Fibroblast of lung (primary cell): ENCODE measurements at regions not wholly inside any gene's neighbourhood (a gene's known extent, or its start where the extent isn't known, plus 50 kb on each side); places are given as distances from the start of the nearest gene placed in this dataset.
A peak's percentile ranks its signal among the peaks of the same experiment; 100 is the strongest.

ENCODE experiments used
- DNase-seq, 2 donors: peaks; one replicate each; pipeline versions ENCODE4 v3.0.0 to v3.0.0-alpha.2; 2010; ENCODE audit warnings: low read depth in 2 of 2
- H2AFZ ChIP-seq: 2 replicates; pipeline ENCODE4 v1.5.1; 2012; ENCODE audit warnings: low read length, control low read depth, inconsistent platforms
- H3K27ac ChIP-seq: 2 replicates; pipeline ENCODE4 v1.5.1; 2011; ENCODE audit warnings: low read length, control low read depth; ENCODE audit not compliant: insufficient read depth
- H3K27me3 ChIP-seq: 2 replicates; pipeline ENCODE4 v1.5.1; 2011; ENCODE audit warnings: mild to moderate bottlenecking, low read length; ENCODE audit not compliant: control insufficient read depth, insufficient read depth
- H3K36me3 ChIP-seq: 2 replicates; pipeline ENCODE4 v1.5.1; 2011; ENCODE audit warnings: low read length; ENCODE audit not compliant: control insufficient read depth, insufficient read depth
- H3K4me1 ChIP-seq: 2 replicates; pipeline ENCODE4 v1.5.1; 2011; ENCODE audit warnings: low read length; ENCODE audit not compliant: control insufficient read depth, insufficient read depth; ENCODE audit errors: extremely low read depth
- H3K4me2 ChIP-seq: 2 replicates; pipeline ENCODE4 v1.5.1; 2011; ENCODE audit warnings: low read length, control low read depth; ENCODE audit not compliant: insufficient read depth; ENCODE audit errors: extremely low read depth
- H3K4me3 ChIP-seq, 4 experiments: fragments of 200-600 bp in 1 of 4; sonication (generic) in 1 of 4; replicated peaks in 1 of 4; 2 replicates each; pipeline ENCODE4 v1.5.1; 2011 to 2016; ENCODE audit warnings: low read length in 4 of 4, low read depth in 3 of 4, mild to moderate bottlenecking in 3 of 4, control low read depth in 2 of 4, inconsistent platforms in 1 of 4, mixed read lengths in 1 of 4; ENCODE audit not compliant: insufficient read depth in 1 of 4; ENCODE audit errors: control extremely low read depth in 1 of 4
- H3K79me2 ChIP-seq: 2 replicates; pipeline ENCODE4 v1.5.1; 2012; ENCODE audit warnings: mild to moderate bottlenecking, low read length, inconsistent platforms; ENCODE audit not compliant: control insufficient read depth, insufficient read depth
- H3K9ac ChIP-seq: 2 replicates; pipeline ENCODE4 v1.5.1; 2011; ENCODE audit warnings: mild to moderate bottlenecking, low read length, control low read depth; ENCODE audit not compliant: insufficient read depth
- H3K9me3 ChIP-seq: 2 replicates; pipeline ENCODE4 v1.5.1; 2012; ENCODE audit warnings: low read depth, low read length; ENCODE audit not compliant: control insufficient read depth, insufficient read depth
- H4K20me1 ChIP-seq: 2 replicates; pipeline ENCODE4 v1.5.1; 2011; ENCODE audit warnings: low read length; ENCODE audit not compliant: control insufficient read depth, insufficient read depth; ENCODE audit errors: extremely low read depth
- EZH2 ChIP-seq: IDR thresholded peaks from 2 replicates; pipeline ENCODE4 v1.5.1; 2012; ENCODE audit warnings: low read length, control low read depth, mild to moderate bottlenecking; ENCODE audit errors: missing control alignments
- TF ChIP-seq, protein P1 (sequence below), 2 donors: IDR thresholded peaks in 1 of 2; conservative IDR thresholded peaks in 1 of 2; 1 replicate in 1 of 2; 2 replicates in 1 of 2; pipeline ENCODE4 v1.5.1; 2011 to 2012; ENCODE audit warnings: low read length in 2 of 2, control low read depth in 1 of 2, inconsistent platforms in 1 of 2, low read depth in 1 of 2, mild to moderate bottlenecking in 1 of 2

DNA sequence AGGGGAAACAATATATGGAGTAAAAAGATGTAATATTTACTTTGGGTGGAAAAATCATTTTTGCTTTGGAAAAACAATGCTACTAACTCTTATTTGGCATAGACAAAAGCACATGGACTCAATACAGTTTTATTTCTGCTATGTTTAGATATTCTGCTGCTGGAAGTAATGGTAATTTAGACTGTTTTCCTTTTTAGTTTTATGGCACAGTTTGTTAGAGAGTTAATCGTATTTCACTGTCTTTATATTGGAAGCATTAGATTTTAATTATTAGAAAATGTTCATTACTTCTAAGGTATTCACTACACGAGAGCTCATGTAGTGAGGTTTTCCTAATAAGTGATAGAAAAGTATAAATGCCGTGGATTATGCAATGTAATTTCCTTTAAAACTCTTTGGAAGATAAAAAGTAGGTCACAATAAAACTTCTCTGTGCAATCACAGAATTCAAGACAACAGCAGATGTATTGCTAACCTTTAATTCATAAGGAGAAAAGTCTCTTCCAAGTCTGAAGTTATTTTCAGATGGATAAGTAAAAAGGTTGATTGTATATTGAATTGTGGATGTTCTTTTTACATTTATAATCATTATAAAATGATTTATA lies 851.8 kb downstream of the TMTC2 start:
- H3K36me3 ChIP-seq, result no peaks in the 10 kb centered on the region
- H2AFZ ChIP-seq, result no peak overlapping the region
- H3K27ac ChIP-seq, result no peak overlapping the region
- H3K4me2 ChIP-seq, result no peak overlapping the region
- H3K27me3 ChIP-seq, result no peaks in the 10 kb centered on the region
- TF ChIP-seq, protein P1, sequence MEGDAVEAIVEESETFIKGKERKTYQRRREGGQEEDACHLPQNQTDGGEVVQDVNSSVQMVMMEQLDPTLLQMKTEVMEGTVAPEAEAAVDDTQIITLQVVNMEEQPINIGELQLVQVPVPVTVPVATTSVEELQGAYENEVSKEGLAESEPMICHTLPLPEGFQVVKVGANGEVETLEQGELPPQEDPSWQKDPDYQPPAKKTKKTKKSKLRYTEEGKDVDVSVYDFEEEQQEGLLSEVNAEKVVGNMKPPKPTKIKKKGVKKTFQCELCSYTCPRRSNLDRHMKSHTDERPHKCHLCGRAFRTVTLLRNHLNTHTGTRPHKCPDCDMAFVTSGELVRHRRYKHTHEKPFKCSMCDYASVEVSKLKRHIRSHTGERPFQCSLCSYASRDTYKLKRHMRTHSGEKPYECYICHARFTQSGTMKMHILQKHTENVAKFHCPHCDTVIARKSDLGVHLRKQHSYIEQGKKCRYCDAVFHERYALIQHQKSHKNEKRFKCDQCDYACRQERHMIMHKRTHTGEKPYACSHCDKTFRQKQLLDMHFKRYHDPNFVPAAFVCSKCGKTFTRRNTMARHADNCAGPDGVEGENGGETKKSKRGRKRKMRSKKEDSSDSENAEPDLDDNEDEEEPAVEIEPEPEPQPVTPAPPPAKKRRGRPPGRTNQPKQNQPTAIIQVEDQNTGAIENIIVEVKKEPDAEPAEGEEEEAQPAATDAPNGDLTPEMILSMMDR (conservative IDR thresholded peaks at IDR 0.05 in 1 of 2, IDR thresholded peaks at IDR 0.05 in 1 of 2; ENCODE audit: low read depth in 1 of 2, low read length in 2 of 2), result no peak
- no peak for TF ChIP-seq EZH2
- H3K4me3 ChIP-seq, result no peak overlapping the region
- H3K79me2 ChIP-seq, result no peaks in the 10 kb centered on the region
- no peaks in the 10 kb centered on the region for H3K9me3 ChIP-seq
- H4K20me1 ChIP-seq, result no peaks in the 10 kb centered on the region
- H3K9ac ChIP-seq, result no peak overlapping the region
- DNase-seq, result no peak
- H3K4me1 ChIP-seq, result no peaks in the 10 kb centered on the region

DNA sequence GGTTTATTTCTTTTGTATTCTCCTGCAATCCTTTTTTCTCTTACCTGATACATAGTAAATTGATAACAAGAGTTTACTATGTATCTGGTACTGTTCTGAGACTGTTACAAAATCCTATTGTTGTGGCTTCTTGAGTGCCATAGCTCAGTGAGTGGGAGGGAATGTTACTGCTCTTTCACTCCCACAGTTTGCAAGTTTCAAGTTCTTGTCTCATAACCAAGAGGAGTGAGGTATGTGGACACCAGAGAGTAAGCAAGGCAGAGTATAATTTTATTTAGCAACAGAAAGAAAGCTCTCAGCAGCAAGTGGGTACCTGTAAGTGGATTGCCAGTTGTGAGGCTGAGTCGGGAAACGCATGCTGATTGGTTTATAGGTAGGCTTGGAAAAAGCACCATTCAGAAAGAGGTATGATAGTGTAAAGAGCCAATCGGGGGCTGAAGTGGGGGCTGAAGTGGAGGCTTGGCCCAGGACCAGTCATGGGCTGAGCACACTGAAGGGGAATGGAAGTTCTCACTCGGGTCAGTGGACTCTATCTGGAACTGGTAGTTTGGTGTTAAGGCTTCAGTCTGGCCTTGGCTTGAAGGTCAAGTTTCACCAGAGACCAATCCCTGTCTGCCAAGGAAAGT lies 850.8 kb downstream of the TMTC2 start:
- H2AFZ ChIP-seq, result no peak overlapping the region
- TF ChIP-seq, protein P1 (conservative IDR thresholded peaks at IDR 0.05 in 1 of 2, IDR thresholded peaks at IDR 0.05 in 1 of 2; ENCODE audit: low read depth in 1 of 2, low read length in 2 of 2), result no peak
- TF ChIP-seq EZH2, result no peak
- no peak overlapping the region for H3K9ac ChIP-seq
- H3K4me3 ChIP-seq, result no peak overlapping the region
- no peaks in the 10 kb centered on the region for H3K79me2 ChIP-seq
- H3K4me2 ChIP-seq, result no peak overlapping the region
- no peaks in the 10 kb centered on the region for H3K36me3 ChIP-seq
- no peaks in the 10 kb centered on the region for H3K9me3 ChIP-seq
- no peaks in the 10 kb centered on the region for H3K4me1 ChIP-seq
- DNase-seq, result peak in 1 of 2 donors; percentile 1
- no peaks in the 10 kb centered on the region for H3K27me3 ChIP-seq
- no peak overlapping the region for H3K27ac ChIP-seq
- H4K20me1 ChIP-seq, result no peaks in the 10 kb centered on the region

DNA sequence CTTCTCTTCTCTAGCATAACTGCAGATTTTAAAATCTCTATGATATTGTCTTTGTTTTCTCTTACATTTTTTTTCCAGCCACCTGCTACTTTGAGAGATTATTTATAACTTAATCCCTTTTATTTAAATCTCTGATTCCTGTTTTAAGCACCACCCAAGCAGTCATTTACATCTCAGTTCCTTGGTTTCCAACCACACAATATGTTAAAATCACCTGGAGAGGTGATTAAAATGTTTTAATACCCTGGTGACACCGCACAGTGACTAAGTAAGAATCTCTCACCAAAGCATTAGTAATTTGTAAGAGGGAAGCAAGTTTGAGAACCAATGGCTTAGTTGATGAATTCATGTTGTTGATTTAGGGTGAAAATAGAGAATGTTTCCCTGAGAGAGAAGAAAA lies 849.8 kb downstream of the TMTC2 start:
- H3K79me2 ChIP-seq, result no peaks in the 10 kb centered on the region
- no peaks in the 10 kb centered on the region for H3K27me3 ChIP-seq
- no peaks in the 10 kb centered on the region for H3K36me3 ChIP-seq
- no peaks in the 10 kb centered on the region for H3K9me3 ChIP-seq
- H3K4me1 ChIP-seq, result no peaks in the 10 kb centered on the region
- H3K4me3 ChIP-seq, result no peak overlapping the region
- no peak overlapping the region for H3K9ac ChIP-seq
- no peak overlapping the region for H3K27ac ChIP-seq
- H4K20me1 ChIP-seq, result no peaks in the 10 kb centered on the region
- no peak for DNase-seq
- no peak overlapping the region for H3K4me2 ChIP-seq
- TF ChIP-seq EZH2, result no peak
- TF ChIP-seq, protein P1 (conservative IDR thresholded peaks at IDR 0.05 in 1 of 2, IDR thresholded peaks at IDR 0.05 in 1 of 2; ENCODE audit: low read depth in 1 of 2, low read length in 2 of 2), result no peak
- no peak overlapping the region for H2AFZ ChIP-seq
